MM.1S (cell line): ENCODE measurements at regions not wholly inside any gene's neighbourhood (a gene's known extent, or its start where the extent isn't known, plus 50 kb on each side); places are given as distances from the start of the nearest gene placed in this dataset.
"Not testable (repeated sequence)": the region's sequence is repeated elsewhere in the genome, so short reads cannot be mapped to it uniquely, and the experiment has no call there.

Experiments
- CTCF ChIP-seq: fragments of 300-600 bp; sonication (generic); IDR thresholded peaks from 2 replicates; pipeline ENCODE4 v1.5.1; 2016; ENCODE audit warnings: antibody characterized with exemption, low read length, mixed read lengths
- EZH2 ChIP-seq: fragments of 300-600 bp; sonication (generic); optimal IDR thresholded peaks from 2 replicates; pipeline ENCODE3; 2017; ENCODE audit warnings: low read depth, mild to moderate bottlenecking, antibody characterized with exemption, low read length, mixed read lengths
- EZH2phosphoT487 ChIP-seq: fragments of 300-600 bp; sonication (generic); IDR thresholded peaks from 2 replicates; pipeline ENCODE4 v1.6.1; 2018; ENCODE audit warnings: antibody characterized with exemption, low read length

GRCh38 chr4:103412646-103413045 lies 214.5 kb upstream of the CENPE start:
- TF ChIP-seq CTCF, EZH2, EZH2phosphoT487: not testable (repeated sequence)
